ENCODE measurements at regions not wholly inside any gene's neighbourhood (a gene's known extent, or its start where the extent isn't known, plus 50 kb on each side); places are given as distances from the start of the nearest gene placed in this dataset.

- peak; percentile 47; the same call in 1 of the 2 replicates for ATAC-seq
- ChIA-PET CTCF (interaction anchor here (0.6 to 1.0 kb wide), 2 partner anchors 370 to 483 kb away, joined by 3 to 4 read pairs; partner anchors contain the start of gene EPHA6), POLR2A (no interaction called here)
- no peaks in the 10 kb centered on the region for H3K27me3 Mint-ChIP-seq (ENCODE audit: low read depth)
- no peak overlapping the region for H3K27ac Mint-ChIP-seq
- H3K4me3 Mint-ChIP-seq: no peak overlapping the region
- peaks cover 7% of the 10 kb centered on the region; the same call in 1 of the 2 replicates for H3K36me3 Mint-ChIP-seq
- no peak for DNase-seq (ENCODE audit: low spot score)
- peaks cover 9% of the 10 kb centered on the region for H3K4me1 Mint-ChIP-seq
- H3K9me3 Mint-ChIP-seq: peaks cover 12% of the 10 kb centered on the region
- TF ChIP-seq NR3C1 (CRISPR knock-in tag; conservative IDR thresholded peaks at IDR 0.05; ENCODE audit: low read depth): no peak
- no peak for TF ChIP-seq MAX (CRISPR knock-in tag; IDR thresholded peaks at IDR 0.05)
- TF ChIP-seq SP1 (CRISPR knock-in tag; conservative IDR thresholded peaks at IDR 0.05): no peak
- TF ChIP-seq FOXP1 (CRISPR knock-in tag; IDR thresholded peaks at IDR 0.05; ENCODE audit: borderline replicate concordance): no peak
Measured at GRCh38 chr3:96331341-96331740, 483.1 kb upstream of the EPHA6 start.

DNA sequence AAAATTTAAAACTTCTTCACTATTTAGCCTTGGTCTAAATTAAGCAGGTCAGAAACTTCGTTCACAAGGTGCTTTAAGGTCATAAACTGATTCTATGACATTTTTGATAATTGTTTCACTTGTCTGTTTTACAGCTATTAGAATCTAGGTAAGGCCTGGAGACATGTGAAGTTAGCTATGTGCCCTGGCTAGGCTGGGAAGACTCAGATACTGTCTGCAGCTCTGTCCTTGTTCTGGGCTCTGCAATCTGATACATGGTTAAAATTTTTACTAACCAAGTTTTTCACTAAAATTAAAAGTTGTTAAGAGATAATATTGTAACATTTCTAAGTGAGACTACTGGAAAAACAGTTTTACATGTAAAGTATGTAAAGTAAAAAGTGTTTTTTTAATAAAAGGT lies 479.6 kb upstream of the EPHA6 start:
- ChIA-PET POLR2A (no interaction called here), CTCF (no interaction called here)
- no peak for ATAC-seq

DNA sequence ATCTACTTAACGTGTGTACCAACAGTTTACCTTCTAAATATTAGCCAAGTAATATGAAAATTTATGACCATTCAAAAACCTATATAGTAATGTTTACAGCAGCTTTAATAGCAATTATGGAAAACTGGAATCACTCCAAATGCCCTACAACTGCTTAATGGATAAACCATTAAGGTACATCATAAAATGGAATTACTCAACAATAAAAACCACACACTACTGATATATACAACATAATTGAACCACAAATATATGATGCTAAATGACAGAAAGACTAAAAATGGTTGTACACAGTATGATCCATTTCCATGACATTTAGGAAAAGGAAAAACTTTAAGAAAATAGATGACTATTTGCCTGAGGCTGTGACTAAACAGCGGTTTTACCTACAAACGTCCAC lies 467.1 kb upstream of the EPHA6 start:
- Mint-ChIP-seq H3K4me3 (no peak overlapping the region), H3K27ac (no peak overlapping the region), H3K4me1 (no peaks in the 10 kb centered on the region), H3K9me3 (no peaks in the 10 kb centered on the region), H3K36me3 (no peaks in the 10 kb centered on the region), H3K27me3 (ENCODE audit: low read depth) (no peaks in the 10 kb centered on the region)
- DNase-seq (ENCODE audit: low spot score) (no peak), ATAC-seq (no peak)
- ChIA-PET CTCF (no interaction called here), POLR2A (no interaction called here)
- TF ChIP-seq MYBL2 (CRISPR knock-in tag; IDR thresholded peaks at IDR 0.05) (no peak), E2F5 (CRISPR knock-in tag; IDR thresholded peaks at IDR 0.05) (no peak), CTCF (IDR thresholded peaks at IDR 0.05) (no peak), ZNF423 (CRISPR knock-in tag; IDR thresholded peaks at IDR 0.05) (no peak), ZNF532 (CRISPR knock-in tag; IDR thresholded peaks at IDR 0.05; ENCODE audit: borderline replicate concordance) (no peak), ZNF317 (CRISPR knock-in tag; IDR thresholded peaks at IDR 0.05; ENCODE audit: borderline replicate concordance, low read depth) (no peak), ZNF425 (CRISPR knock-in tag; conservative IDR thresholded peaks at IDR 0.05) (no peak), EMX1 (CRISPR knock-in tag; IDR thresholded peaks at IDR 0.05) (no peak), CREM (CRISPR knock-in tag; IDR thresholded peaks at IDR 0.05) (no peak)
- TF ChIP-seq, protein P1, sequence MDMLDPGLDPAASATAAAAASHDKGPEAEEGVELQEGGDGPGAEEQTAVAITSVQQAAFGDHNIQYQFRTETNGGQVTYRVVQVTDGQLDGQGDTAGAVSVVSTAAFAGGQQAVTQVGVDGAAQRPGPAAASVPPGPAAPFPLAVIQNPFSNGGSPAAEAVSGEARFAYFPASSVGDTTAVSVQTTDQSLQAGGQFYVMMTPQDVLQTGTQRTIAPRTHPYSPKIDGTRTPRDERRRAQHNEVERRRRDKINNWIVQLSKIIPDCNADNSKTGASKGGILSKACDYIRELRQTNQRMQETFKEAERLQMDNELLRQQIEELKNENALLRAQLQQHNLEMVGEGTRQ (CRISPR knock-in tag; IDR thresholded peaks at IDR 0.05): no peak
- TF ChIP-seq, protein P2, sequence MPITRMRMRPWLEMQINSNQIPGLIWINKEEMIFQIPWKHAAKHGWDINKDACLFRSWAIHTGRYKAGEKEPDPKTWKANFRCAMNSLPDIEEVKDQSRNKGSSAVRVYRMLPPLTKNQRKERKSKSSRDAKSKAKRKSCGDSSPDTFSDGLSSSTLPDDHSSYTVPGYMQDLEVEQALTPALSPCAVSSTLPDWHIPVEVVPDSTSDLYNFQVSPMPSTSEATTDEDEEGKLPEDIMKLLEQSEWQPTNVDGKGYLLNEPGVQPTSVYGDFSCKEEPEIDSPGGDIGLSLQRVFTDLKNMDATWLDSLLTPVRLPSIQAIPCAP (CRISPR knock-in tag; IDR thresholded peaks at IDR 0.05): no peak

More for the DNA sequence above, 479.6 kb upstream of the EPHA6 start:
- Mint-ChIP-seq H3K36me3 (no peaks in the 10 kb centered on the region; the same call in 1 of the 2 replicates), H3K27me3 (ENCODE audit: low read depth) (no peaks in the 10 kb centered on the region), H3K27ac (no peak overlapping the region), H3K4me1 (peaks cover 9% of the 10 kb centered on the region), H3K9me3 (peaks cover 15% of the 10 kb centered on the region), H3K4me3 (no peak overlapping the region)
- no peak for DNase-seq (ENCODE audit: low spot score)
- TF ChIP-seq, protein P3, sequence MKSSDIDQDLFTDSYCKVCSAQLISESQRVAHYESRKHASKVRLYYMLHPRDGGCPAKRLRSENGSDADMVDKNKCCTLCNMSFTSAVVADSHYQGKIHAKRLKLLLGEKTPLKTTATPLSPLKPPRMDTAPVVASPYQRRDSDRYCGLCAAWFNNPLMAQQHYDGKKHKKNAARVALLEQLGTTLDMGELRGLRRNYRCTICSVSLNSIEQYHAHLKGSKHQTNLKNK (CRISPR knock-in tag; IDR thresholded peaks at IDR 0.05): no peak
- TF ChIP-seq ZNF121 (CRISPR knock-in tag; IDR thresholded peaks at IDR 0.05) (no peak), MLX (CRISPR knock-in tag; IDR thresholded peaks at IDR 0.05) (no peak)

Measured in WTC11 (cell line).